CD14-positive monocyte (primary cell): ENCODE measurements at regions not wholly inside any gene's neighbourhood (a gene's known extent, or its start where the extent isn't known, plus 50 kb on each side); places are given as distances from the start of the nearest gene placed in this dataset.

Experiments used
- DNase-seq, 3 donors: peaks; one replicate each; pipeline ENCODE4 v3.0.0-alpha.2; 2011 to 2022
- H2AFZ ChIP-seq: 2 replicates; pipeline ENCODE4 v1.6.0; 2012; ENCODE audit warnings: mild to moderate bottlenecking, low read depth, low read length, inconsistent platforms; ENCODE audit not compliant: insufficient read depth, poor library complexity, severe bottlenecking
- H3K27ac ChIP-seq, 2 donors: 1 replicate in 1 of 2; 2 replicates in 1 of 2; pipeline ENCODE4 v1.5.1; 2012 to 2013; ENCODE audit warnings: low read length in 2 of 2, control low read depth in 1 of 2, inconsistent platforms in 1 of 2, low read depth in 1 of 2, mild to moderate bottlenecking in 1 of 2
- H3K27me3 ChIP-seq, 2 donors: one replicate each; pipeline versions ENCODE4 v1.6.0 to v1.6.1; 2011 to 2013; ENCODE audit warnings: low read length in 2 of 2; ENCODE audit not compliant: control insufficient read depth in 2 of 2, insufficient read depth in 2 of 2
- H3K36me3 ChIP-seq, 2 donors: replicated peaks in 1 of 2; 1 replicate in 1 of 2; 2 replicates in 1 of 2; pipeline versions ENCODE4 v1.5.1 to v1.6.1; 2012 to 2013; ENCODE audit warnings: low read length in 2 of 2, control low read depth in 1 of 2, inconsistent platforms in 1 of 2, mild to moderate bottlenecking in 1 of 2; ENCODE audit not compliant: insufficient read depth in 2 of 2, control insufficient read depth in 1 of 2
- H3K4me1 ChIP-seq, 2 donors: 1 replicate in 1 of 2; 2 replicates in 1 of 2; pipeline versions ENCODE4 v1.5.1 to v1.6.1; 2012 to 2013; ENCODE audit warnings: low read length in 2 of 2, control low read depth in 1 of 2, inconsistent platforms in 1 of 2, mild to moderate bottlenecking in 1 of 2, moderate library complexity in 1 of 2; ENCODE audit not compliant: insufficient read depth in 2 of 2, control insufficient read depth in 1 of 2
- H3K4me2 ChIP-seq: replicated peaks from 2 replicates; pipeline ENCODE3; 2012; ENCODE audit warnings: low read length, moderate library complexity, mild to moderate bottlenecking; ENCODE audit not compliant: poor library complexity, severe bottlenecking; ENCODE audit errors: extremely low read depth
- H3K4me3 ChIP-seq, 3 experiments: fragments of 200-600 bp in 1 of 3; sonication (generic) in 1 of 3; replicated peaks in 1 of 3; 1 replicate in 2 of 3; 2 replicates in 1 of 3; pipeline ENCODE4 v1.5.1; 2011 to 2013; ENCODE audit warnings: low read length in 3 of 3, mild to moderate bottlenecking in 3 of 3, control low read depth in 2 of 3, low read depth in 2 of 3, inconsistent platforms in 1 of 3, moderate library complexity in 1 of 3
- H3K79me2 ChIP-seq: 2 replicates; pipeline ENCODE4 v1.6.0; 2012; ENCODE audit warnings: mild to moderate bottlenecking, control low read depth, inconsistent platforms, low read length, moderate library complexity; ENCODE audit not compliant: insufficient read depth
- H3K9ac ChIP-seq: 2 replicates; pipeline ENCODE4 v1.6.0; 2017; ENCODE audit warnings: low read length, mild to moderate bottlenecking; ENCODE audit not compliant: insufficient read depth, poor library complexity, severe bottlenecking
- H3K9me3 ChIP-seq, 2 donors: replicated peaks in 1 of 2; 1 replicate in 1 of 2; 2 replicates in 1 of 2; pipeline versions ENCODE4 v1.5.1 to v1.6.1; 2012 to 2013; ENCODE audit warnings: low read length in 2 of 2, control low read depth in 1 of 2; ENCODE audit not compliant: control insufficient read depth in 1 of 2, insufficient read depth in 1 of 2
- H4K20me1 ChIP-seq: 2 replicates; pipeline ENCODE4 v1.6.0; 2012; ENCODE audit warnings: mild to moderate bottlenecking, low read length, control low read depth, moderate library complexity; ENCODE audit not compliant: insufficient read depth
- H3K27ac Mint-ChIP-seq, 7 donors: one replicate each; pipeline ENCODE4 v1.8.0; 2020; ENCODE audit warnings: mild to moderate bottlenecking in 7 of 7, mixed read lengths in 7 of 7, moderate library complexity in 6 of 7, inconsistent platforms in 2 of 7
- H3K27me3 Mint-ChIP-seq, 3 donors: one replicate each; pipeline ENCODE4 v1.8.0; 2021 to 2022; ENCODE audit warnings: low read depth in 3 of 3, mild to moderate bottlenecking in 3 of 3, mixed read lengths in 3 of 3, moderate library complexity in 3 of 3, inconsistent platforms in 1 of 3
- H3K36me3 Mint-ChIP-seq, 2 donors: one replicate each; pipeline ENCODE4 v1.8.0; 2020; ENCODE audit warnings: mixed read lengths in 2 of 2, inconsistent platforms in 1 of 2, mild to moderate bottlenecking in 1 of 2
- H3K4me1 Mint-ChIP-seq: one replicate; pipeline ENCODE4 v1.8.0; 2020; ENCODE audit warnings: mild to moderate bottlenecking, mixed read lengths
- H3K4me3 Mint-ChIP-seq, 2 donors: one replicate each; pipeline ENCODE4 v1.8.0; 2020; ENCODE audit warnings: mild to moderate bottlenecking in 2 of 2, mixed read lengths in 2 of 2, moderate library complexity in 1 of 2
- H3K9me3 Mint-ChIP-seq, 7 donors: one replicate each; pipeline ENCODE4 v1.8.0; 2020 to 2022; ENCODE audit warnings: mixed read lengths in 7 of 7, mild to moderate bottlenecking in 6 of 7, moderate library complexity in 6 of 7, inconsistent platforms in 2 of 7
- CTCF ChIP-seq: fragments of 200-600 bp; IDR thresholded peaks from one replicate; pipeline ENCODE4 v1.8.0; 2022; ENCODE audit warnings: antibody characterized with exemption, mild to moderate bottlenecking
- WGBS: methylation state at CpG from one replicate; pipeline ENCODE4 v1.1.5; 2013; ENCODE audit warnings: missing lambda C conversion rate; ENCODE audit not compliant: insufficient coverage; 5-methylcytosine and 5-hydroxymethylcytosine counted together
- intact Hi-C, 2 donors: fragments of 100-400 bp; cut with micrococcal nuclease; formaldehyde crosslinking; loops; one replicate each; pipeline versions ENCODE4 v1.15.0 to v1.15.1; 2023

DNA sequence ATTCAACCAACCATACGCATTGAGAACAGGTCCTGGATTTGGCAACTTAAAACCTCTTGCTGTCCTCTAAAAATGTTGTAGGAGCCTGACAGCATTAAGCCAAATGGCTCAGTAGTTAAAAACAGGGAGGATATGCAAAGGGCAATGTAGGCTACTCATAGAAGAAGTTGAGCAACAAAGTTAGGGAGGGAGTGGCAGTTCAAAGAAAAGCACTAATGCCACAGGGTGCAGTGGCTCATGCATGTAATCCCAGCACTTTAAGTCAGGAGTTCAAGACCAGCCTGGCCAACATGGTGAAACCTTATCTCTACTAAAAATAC lies 92.9 kb upstream of the ERG start:
- H3K4me1 ChIP-seq: no peaks in the 10 kb centered on the region
- no peaks in the 10 kb centered on the region for H4K20me1 ChIP-seq
- no peak overlapping the region for H3K4me2 ChIP-seq
- intact Hi-C loops: no loop called here
- no peak overlapping the region for H3K4me3 ChIP-seq
- no peak overlapping the region for H3K27ac ChIP-seq
- no peaks in the 10 kb centered on the region for H3K36me3 ChIP-seq
- no peaks in the 10 kb centered on the region for H3K79me2 ChIP-seq
- H3K9me3 Mint-ChIP-seq: peaks cover 0 to 1% (median 0%) of the 10 kb centered on the region in 7 donors
- H3K27ac Mint-ChIP-seq: no peak overlapping the region
- no peak overlapping the region for H2AFZ ChIP-seq
- no peak for DNase-seq
- H3K36me3 Mint-ChIP-seq: no peaks in the 10 kb centered on the region
- peaks cover 0 to 3% (median 3%) of the 10 kb centered on the region in 3 donors for H3K27me3 Mint-ChIP-seq
- no peaks in the 10 kb centered on the region for H3K9me3 ChIP-seq
- H3K4me1 Mint-ChIP-seq: peaks cover 2% of the 10 kb centered on the region
- H3K27me3 ChIP-seq: no peaks in the 10 kb centered on the region
- 100% methylated on average over 1 of the region's 1 CpG for WGBS
- TF ChIP-seq CTCF: no peak
- H3K4me3 Mint-ChIP-seq: no peak overlapping the region
- H3K9ac ChIP-seq: no peak overlapping the region

DNA sequence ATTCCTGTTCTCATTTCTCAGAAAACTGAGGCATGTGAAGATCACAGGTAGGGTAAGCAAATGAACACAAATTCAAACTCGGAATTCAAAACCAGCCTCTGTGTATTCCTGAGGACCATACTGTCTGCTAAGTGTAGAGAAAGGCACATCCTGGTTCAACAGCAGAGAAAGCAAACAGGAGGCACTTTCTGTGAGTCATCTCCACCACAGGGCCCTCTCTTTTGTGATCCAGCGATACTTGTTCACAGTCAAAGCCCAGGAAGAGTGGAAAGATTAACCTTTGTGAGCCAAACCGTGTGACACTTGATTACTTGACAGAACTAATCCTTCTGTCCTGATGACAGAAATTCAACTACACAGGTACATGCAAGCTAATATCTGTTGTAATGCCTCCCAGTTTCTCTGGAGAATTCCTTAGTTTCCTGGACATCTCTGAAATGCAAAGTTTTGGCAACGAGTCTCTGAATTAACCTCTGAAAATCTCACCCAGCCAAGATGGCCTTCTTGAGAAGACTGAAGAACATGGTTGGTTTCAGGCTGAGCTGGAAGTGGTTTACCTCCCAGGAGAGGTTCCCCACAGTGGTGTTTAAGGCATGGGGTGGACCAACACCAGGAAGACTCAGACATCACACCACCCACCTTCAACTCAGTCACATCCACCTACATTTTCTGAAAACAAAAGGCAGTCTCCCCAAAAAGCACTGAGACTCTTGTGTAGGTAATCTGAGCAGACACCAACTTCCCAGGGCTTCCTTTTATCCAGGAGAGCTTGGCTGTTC lies 98.2 kb upstream of the ERG start:
- H2AFZ ChIP-seq: no peak overlapping the region
- intact Hi-C loops: no loop called here
- no peaks in the 10 kb centered on the region for H4K20me1 ChIP-seq
- H3K9ac ChIP-seq: no peak overlapping the region
- no peak for DNase-seq
- no peaks in the 10 kb centered on the region for H3K9me3 ChIP-seq
- no peaks in the 10 kb centered on the region for H3K36me3 ChIP-seq
- H3K27ac ChIP-seq: no peak overlapping the region
- no peak for TF ChIP-seq CTCF
- Mint-ChIP-seq H3K36me3 (no peaks in the 10 kb centered on the region), H3K4me3 (no peak overlapping the region), H3K27me3 (no peaks in the 10 kb centered on the region), H3K27ac (no peak overlapping the region), H3K4me1 (peaks cover 8% of the 10 kb centered on the region), H3K9me3 (peaks cover 0 to 1% (median 0%) of the 10 kb centered on the region in 7 donors)
- H3K4me3 ChIP-seq: no peak overlapping the region
- H3K27me3 ChIP-seq: no peaks in the 10 kb centered on the region
- H3K79me2 ChIP-seq: no peaks in the 10 kb centered on the region
- WGBS: 100% methylated on average over 2 of the region's 4 CpGs
- H3K4me2 ChIP-seq: no peak overlapping the region
- no peaks in the 10 kb centered on the region for H3K4me1 ChIP-seq
